ENCODE measurements at regions not wholly inside any gene's neighbourhood (a gene's known extent, or its start where the extent isn't known, plus 50 kb on each side); places are given as distances from the start of the nearest gene placed in this dataset.

- no peak overlapping the region for H3K4me3 ChIP-seq (replicated peaks; ENCODE audit: low read depth, low read length)
- no peak for DNase-seq (ENCODE audit: extremely low read depth, insufficient read length)
- no peak for TF ChIP-seq CTCF (IDR thresholded peaks at IDR 0.05; ENCODE audit: insufficient read depth, low read length, poor library complexity, severe bottlenecking)
Observed at GRCh38 chr20:50347284-50348063, 156.8 kb downstream of the CEBPB start.

DNA sequence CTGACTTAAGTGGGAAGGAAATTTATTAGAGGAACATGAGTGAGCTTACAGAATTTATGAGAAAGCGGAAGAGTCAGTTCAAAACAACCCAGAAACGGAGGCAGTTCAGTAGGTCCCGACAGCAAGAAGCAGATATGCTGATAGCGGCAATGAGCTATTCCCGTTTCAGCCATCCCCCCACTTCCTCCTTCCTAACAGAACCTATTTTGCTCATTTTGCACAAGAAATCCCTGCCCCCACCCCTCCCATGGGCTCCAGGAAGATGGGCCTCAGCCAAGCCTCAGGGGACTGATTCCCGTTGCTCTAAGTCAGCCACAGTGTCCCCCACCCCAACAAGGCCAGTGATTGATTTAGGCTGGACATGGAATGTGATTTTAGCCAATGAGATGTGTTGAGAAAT, 157.5 kb downstream of the CEBPB start:
- no peaks in the 10 kb centered on the region for H3K36me3 ChIP-seq (ENCODE audit: control insufficient read depth, insufficient read depth, low read length)
- no peak overlapping the region for H3K4me3 ChIP-seq (replicated peaks; ENCODE audit: low read depth, low read length)
- H3K27me3 ChIP-seq (replicated peaks; ENCODE audit: control insufficient read depth, insufficient read depth, low read length): no peaks in the 10 kb centered on the region
- no peak for TF ChIP-seq CTCF (IDR thresholded peaks at IDR 0.05; ENCODE audit: insufficient read depth, low read length, poor library complexity, severe bottlenecking)
- DNase-seq (ENCODE audit: extremely low read depth, insufficient read length): no peak

More at GRCh38 chr20:50347284-50348063, 156.8 kb downstream of the CEBPB start:
- no peaks in the 10 kb centered on the region for H3K27me3 ChIP-seq (replicated peaks; ENCODE audit: control insufficient read depth, insufficient read depth, low read length)
- H3K36me3 ChIP-seq (ENCODE audit: control insufficient read depth, insufficient read depth, low read length): no peaks in the 10 kb centered on the region

- Histone ChIP-seq H3K27me3 (replicated peaks; ENCODE audit: control insufficient read depth, insufficient read depth, low read length) (no peaks in the 10 kb centered on the region), H3K4me3 (replicated peaks; ENCODE audit: low read depth, low read length) (no peak overlapping the region), H3K36me3 (ENCODE audit: control insufficient read depth, insufficient read depth, low read length) (no peaks in the 10 kb centered on the region)
- no peak for TF ChIP-seq CTCF (IDR thresholded peaks at IDR 0.05; ENCODE audit: insufficient read depth, low read length, poor library complexity, severe bottlenecking)
- DNase-seq (ENCODE audit: extremely low read depth, insufficient read length): no peak
Observed at GRCh38 chr20:50350510-50351249, 159.5 kb upstream of the PTPN1 start.

- no peaks in the 10 kb centered on the region for H3K27me3 ChIP-seq (replicated peaks; ENCODE audit: control insufficient read depth, insufficient read depth, low read length)
- no peak for TF ChIP-seq CTCF (IDR thresholded peaks at IDR 0.05; ENCODE audit: insufficient read depth, low read length, poor library complexity, severe bottlenecking)
Observed at GRCh38 chr20:50351541-50351940, 158.6 kb upstream of the PTPN1 start.

DNA sequence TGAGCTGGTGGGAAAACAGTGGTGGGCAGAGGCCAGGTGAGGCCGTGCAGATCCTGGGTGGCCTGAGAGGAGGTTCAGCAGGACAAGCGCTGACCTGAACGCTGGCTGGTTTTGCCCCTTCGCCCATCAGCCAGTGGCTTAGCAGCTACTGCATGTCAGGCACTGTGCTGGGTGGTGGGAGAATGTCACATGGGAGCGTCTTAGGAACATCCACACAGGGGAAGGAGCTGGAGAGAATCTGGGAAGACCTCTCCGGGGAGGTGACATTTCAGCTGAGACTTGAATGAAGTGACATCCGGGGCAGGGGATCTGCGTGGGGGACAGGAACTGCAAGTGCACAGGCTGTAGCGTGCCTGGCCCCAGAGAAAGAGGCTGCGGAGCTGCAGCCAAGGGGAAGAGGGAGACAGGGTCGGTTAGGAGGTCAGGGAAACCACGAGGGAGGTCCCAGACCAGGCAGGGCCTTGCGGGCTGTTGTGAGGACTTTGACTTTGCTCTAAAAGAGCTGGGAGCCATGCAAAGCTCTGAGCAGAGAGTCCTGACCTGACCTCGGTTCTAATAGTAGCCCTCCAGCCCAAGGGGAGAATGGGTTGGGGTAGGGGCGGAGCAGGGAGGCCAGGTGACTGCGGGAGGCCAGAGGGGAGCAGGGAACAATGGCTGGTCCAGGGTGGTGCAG, 156.8 kb upstream of the PTPN1 start:
- DNase-seq (ENCODE audit: extremely low read depth, insufficient read length): no peak
- H3K36me3 ChIP-seq (ENCODE audit: control insufficient read depth, insufficient read depth, low read length): no peaks in the 10 kb centered on the region
- no peak overlapping the region for H3K4me3 ChIP-seq (replicated peaks; ENCODE audit: low read depth, low read length)
- TF ChIP-seq CTCF (IDR thresholded peaks at IDR 0.05; ENCODE audit: insufficient read depth, low read length, poor library complexity, severe bottlenecking): no peak
- H3K27me3 ChIP-seq (replicated peaks; ENCODE audit: control insufficient read depth, insufficient read depth, low read length): no peaks in the 10 kb centered on the region; the same call in 1 of the 2 replicates

More at GRCh38 chr20:50351541-50351940, 158.6 kb upstream of the PTPN1 start:
- DNase-seq (ENCODE audit: extremely low read depth, insufficient read length): no peak
- Histone ChIP-seq H3K4me3 (replicated peaks; ENCODE audit: low read depth, low read length) (no peak overlapping the region), H3K36me3 (ENCODE audit: control insufficient read depth, insufficient read depth, low read length) (no peaks in the 10 kb centered on the region)
